Activated T-cell treated with anti-CD3 and anti-CD28 coated beads for 48 hours (primary cell): ENCODE measurements at regions not wholly inside any gene's neighbourhood (a gene's known extent, or its start where the extent isn't known, plus 50 kb on each side); places are given as distances from the start of the nearest gene placed in this dataset.

Source experiments
- DNase-seq: peaks from one replicate; pipeline ENCODE4 v3.0.0-alpha.2; 2020; ENCODE audit warnings: low read depth

DNA sequence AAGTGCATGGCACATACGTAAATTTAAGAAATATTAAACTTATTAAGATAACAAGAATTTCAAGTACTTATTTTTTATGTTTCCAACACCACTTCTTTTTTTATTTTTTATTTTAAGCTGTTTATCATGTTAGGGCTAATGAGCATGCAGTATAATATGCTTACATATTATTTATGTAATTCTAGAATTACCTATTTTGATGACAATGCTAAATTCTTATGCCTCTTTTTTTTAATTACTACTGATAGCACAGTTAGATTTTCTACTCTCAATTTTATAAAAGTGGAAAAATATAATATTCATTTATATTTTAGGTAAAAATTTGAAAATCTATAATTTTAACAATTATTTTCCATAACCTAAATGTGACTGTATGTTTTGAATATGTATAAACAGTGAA is 713.0 kb downstream of the MRPL39 start:
- DNase-seq: no peak

DNA sequence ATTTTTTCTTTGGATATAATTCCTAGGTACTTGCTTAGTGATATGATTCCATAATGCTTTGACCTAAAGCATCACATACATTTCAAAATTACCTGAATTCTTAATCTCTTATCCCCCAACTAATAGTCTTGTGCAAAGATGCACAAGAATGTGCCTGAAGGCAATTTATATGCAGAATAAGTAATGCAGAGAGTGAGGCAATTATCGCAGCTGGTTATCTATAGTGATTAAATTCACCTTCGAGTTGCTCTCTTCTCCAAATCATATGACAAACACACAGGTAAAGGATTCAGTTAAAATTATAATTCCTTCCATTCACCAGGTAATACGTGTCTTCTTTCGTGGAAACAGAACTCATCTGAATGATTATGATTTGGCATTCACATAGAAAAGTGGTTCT is 717.3 kb downstream of the MRPL39 start:
- no peak for DNase-seq

DNA sequence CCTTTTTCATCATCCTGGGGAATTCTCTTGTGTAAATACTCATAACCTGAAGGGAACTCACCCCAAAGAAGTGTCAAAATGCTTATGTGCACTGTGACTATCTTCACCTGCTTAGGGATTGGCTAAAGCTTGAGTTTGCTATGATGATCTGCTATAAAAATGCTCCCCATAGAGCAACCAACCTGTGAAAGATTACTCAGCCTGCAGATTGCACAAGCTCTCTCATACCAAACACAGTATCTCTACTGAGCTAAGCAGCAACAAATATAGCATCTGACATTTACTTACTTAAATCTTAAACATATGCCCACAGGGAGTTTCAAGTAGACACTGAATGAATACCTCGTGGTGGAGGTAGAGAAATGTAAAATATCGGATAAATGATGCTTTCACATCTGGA is 725.8 kb downstream of the MRPL39 start:
- DNase-seq: no peak

DNA sequence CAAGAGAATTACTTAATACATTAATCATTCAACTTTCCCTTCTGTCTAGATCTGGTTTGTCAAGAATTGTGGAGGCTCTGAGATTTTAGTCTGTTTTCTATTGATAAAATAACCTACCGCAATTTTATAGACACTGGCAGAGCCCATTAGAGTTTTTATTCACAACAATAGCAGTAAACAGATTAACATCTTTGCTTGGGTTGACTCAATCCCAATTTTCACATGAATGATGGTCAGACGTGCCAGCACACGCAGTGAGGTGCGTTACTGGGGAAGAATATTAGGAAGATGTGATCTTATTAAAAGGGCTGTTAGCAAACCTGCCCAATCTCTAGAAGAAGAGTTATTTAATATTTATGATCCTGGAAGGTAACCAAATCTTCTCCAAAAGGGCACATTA is 736.6 kb downstream of the MRPL39 start:
- no peak for DNase-seq

DNA sequence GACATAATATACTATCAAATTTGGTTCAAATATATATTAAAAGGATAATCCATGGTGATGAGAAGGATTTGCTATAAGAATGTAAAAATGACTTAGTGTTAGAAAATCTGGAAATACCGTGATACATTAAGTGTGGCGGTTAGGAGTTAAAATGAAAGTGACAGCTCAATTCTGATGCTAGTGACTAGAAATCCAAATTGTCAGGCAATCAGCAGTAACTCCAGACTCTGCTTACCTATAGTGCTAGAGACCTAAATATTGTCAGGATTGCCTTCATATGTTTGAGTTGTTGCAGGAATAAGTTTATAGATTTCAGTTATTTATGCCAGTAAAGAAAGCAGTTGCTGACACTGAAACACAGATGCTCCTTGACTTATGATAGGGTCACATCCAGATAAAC is 737.4 kb downstream of the MRPL39 start:
- no peak for DNase-seq

DNA sequence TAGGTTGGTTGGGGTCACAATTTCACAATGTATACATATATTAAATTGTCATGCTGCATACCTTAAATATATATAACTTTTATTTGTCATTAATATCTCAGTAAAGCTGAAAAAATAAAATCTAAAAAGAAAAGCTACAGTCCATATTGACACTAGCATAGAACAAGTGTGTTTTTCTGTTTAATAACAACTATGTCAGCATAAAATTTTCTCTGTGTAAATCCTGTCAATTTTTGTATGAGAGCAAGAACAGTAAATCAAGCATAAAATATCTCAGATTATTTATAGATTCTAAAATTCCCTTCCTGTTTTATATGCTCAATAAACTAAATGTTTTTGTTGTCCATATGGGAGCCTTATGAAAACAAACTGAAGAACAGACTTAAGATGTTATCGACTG is 739.2 kb downstream of the MRPL39 start:
- DNase-seq: no peak

DNA sequence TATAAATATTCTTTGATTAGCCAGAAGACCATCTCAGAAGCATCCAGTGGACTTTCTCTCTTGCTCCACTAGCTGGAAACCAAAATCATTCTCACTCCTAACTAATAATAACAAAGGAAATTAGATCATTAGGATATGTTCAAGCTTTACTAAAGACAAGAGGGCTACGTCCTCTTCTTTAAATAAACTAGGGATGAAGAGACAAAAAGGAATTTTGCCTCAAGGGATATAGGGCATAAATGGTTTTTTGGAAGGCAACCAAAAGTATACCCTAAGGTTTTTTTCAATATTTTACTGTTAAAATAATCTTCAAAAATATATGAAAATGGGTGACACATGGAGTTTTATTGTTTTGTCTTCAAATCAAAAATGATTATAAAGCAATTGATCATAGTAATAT is 745.8 kb downstream of the MRPL39 start:
- no peak for DNase-seq

DNA sequence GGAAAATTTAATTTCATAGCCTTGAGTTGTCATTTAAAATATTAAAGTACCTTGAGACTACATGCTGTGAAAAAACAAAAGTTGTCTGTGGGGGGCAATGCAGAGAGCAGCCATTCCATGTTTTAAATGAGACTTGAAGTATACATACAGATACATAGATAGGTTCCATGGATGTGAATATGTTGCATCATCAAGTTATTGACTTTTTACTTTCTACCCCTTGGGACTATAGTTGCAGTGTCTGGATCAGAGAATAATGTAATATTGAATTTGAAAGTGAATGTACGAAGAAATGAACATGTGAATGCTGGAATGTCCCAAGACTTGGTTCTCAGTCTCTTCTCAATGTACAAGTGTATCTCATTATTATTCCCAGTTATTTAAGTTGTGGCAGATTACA is 751.0 kb downstream of the MRPL39 start:
- DNase-seq: no peak

DNA sequence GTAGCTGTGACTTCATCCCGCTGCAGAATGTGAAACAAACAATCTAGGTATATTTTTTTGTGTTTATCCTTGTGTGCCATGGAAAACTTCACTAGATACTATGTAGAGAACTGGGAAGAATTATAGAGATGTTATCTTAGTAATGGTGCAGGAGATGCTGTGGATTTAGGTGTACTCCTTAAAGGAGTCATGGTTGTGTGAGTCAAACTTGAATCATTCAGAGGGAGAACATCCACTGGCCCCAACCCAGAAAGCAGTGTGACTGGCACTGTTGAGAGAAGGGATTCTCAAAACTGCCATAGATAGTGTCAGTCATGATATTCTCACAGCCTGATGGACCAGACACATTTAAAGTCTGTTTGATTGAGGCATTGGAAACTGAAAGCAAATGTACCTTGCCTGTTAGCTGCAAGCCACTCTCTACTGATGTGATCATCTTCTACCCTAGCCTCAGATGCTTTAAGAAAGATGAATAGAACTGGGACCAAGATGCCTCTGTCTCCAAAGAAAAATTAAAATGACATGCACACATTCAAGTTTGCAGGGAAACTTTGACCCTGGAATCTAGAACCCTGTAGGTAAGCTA is 754.6 kb downstream of the MRPL39 start:
- no peak for DNase-seq

DNA sequence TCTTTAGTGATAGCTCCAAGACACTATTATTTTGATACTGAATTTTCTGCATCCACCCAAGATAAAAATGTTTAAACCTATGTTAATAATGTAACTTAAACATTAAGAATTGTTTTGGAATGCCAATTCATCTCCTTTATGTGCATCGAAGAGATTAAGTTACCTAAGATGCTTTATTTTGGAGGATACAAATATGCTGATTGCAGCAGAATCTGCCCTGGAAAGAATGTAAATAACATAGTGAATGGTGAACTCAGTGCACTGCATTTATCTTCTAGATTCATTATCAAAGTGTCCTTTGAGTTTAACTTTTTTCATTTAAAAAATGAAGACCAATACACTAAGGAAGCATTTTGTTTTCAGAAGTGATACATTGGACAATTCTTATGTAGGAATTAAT is 757.2 kb downstream of the MRPL39 start:
- no peak for DNase-seq

DNA sequence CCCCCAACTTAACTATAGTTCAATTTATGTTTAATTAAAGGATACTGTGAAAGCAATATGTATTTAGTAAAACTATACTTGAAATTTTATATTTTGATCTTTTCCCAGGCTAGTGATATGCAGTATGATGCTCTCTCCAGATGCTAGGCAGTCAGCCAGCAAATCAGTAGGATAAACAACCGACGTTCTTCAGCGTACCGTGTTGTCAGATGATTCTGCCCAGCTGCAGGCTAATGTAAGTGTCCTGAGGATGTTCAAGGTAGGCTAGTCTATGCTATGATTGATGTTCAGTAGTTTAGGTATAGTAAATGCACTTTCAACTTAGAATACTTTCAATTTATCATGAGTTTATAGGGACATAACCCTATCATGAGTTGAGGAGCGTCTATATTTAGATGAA is 762.6 kb downstream of the MRPL39 start:
- no peak for DNase-seq

DNA sequence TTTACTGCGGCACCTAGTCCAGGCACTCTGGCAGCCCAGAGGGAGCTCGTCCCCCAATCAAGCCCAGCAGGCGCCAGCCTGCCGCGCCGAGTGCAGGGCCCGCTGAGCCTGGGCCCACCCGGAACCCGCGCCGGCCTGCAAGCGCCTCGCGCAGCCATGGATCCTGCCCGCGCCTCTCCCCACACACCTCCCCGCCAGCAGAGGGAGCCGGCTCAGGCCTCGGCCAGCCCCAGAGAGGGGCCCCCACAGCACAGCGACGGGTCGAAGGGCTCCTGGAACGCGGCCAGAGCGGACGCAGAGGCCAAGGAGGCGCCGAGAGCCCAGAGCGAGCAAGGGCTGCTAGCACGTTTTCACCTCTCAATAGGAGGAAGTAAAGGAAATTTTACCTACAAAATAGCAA is 767.0 kb downstream of the MRPL39 start:
- DNase-seq: no peak

DNA sequence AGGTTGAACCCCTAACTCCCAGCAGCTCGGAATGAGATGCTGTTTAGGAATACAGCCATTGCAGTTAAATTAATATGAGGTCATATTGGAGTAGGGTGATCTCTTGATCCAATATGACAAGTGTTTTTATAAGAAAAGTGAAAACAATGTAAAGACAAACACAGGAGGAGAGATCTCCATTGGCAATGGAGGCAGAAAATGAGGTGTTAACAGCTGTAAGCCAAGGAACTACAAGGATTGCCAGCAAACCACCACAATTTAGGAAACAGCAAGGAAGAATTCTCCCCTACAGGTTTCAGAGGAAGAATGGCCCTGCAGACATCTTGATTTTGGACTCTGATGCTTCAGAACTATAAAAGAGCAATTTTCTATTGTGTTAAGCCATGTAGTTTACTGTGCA is 774.3 kb downstream of the MRPL39 start:
- no peak for DNase-seq

DNA sequence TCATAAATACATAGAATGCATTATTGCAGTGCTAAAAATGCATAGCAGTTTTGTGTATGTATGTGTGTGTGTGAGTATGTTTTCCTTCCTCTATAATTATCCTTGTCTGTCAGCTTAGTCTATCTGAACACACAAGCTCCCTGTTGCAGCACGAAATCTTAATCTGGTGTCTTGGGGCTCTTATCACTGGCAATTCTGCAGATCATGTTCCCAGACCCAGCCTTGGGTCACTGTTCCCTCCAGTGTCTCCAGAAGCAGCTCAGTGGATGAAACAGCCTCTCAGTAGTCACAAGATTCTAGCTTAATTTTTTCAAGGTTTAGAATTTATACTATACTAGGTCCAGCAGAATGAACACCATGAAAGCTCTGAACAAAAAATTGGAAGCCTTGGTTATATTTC is 777.9 kb downstream of the MRPL39 start:
- DNase-seq: no peak

DNA sequence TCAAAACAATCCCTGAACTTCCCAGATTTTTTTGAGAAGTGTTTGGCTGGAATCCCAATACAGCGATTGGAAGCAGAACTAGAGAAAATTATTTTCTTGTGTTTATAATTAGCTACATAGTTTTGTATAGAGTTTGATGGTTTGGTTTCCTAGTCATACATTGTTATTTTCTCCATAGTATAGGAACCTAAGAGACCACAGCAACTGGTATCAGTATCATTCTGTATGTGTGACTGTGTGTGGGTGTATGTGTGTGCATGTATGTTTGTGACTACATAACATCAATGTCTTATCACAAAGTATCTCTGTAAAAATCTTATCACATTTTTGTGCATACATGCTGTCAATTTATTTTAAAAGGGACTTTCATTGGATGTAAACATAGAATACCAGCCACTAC is 780.5 kb downstream of the MRPL39 start:
- no peak for DNase-seq

DNA sequence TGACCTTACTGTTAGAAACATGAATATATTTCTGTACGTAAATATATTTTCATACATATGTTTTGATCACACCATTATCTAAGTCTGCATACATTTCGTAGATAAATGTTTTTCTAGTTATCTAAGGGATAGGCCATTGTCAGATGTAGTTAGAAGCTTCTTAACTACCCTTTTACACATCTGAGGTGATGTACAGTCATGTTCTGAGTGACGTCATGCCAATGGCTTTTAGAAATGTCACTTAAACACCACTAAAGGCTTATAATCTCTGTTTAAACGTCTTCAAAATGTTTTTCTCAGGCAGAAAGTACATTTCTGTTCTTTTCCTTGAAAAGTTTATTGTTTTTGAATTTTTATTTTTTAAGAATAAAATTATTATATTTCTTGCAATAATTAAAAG is 781.9 kb downstream of the MRPL39 start:
- DNase-seq: no peak

DNA sequence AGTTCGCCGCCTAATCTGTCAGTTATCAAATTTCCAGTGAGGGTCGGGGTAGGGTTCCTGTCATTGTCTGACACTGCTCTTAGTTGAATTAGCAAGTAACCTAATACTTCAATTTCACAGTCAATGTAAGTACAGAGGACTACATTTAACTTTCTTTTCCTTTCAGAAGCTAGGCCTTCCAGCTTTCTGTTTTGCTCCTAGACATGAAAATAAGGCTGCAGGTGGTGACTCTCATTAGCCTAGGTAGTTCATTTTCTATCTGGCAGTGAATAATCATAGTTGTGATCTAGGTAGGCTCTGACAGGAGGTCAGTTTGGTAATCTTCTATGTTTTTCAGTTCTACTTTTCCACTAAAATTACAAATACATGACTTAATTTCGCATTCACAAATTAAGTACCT is 783.1 kb downstream of the MRPL39 start:
- DNase-seq: no peak

DNA sequence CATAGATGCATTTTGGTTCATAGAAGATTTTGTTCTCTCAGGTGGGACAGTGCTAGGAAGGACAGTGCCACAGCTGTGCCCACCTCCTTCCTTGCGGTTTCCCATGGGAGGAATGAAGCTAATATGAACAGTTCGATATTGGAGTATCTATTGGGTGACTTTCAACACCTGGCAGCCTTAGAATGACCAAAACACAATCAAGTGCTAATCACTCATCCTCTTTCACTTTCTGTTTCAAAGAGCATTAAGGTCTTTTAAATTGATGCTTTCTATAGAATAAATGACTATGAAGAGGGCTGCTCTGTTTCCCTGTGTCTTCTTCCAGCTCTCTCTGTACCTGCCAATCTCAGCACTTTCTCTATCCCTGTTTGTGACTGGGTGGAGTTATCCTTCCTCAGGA is 784.0 kb downstream of the MRPL39 start:
- DNase-seq: no peak

DNA sequence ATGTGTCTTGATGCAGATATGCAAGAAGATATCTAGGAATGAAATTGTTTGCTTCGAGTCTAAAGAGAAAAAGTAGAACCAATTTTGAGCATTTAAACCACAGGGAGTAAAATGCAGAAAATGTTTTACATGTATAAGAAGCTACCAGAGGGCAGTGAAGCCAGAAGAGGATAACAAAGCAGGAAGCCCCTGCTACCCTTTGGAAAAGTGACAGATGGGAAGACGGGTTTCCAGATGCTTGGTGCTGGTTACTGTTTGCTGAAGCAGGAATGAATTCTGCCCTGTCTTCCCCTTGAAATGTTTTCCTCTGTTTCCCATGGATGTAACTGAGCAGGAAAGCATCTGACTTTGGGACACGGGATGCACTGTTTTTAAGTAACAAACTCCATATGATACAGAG is 822.2 kb downstream of the MRPL39 start:
- no peak for DNase-seq

DNA sequence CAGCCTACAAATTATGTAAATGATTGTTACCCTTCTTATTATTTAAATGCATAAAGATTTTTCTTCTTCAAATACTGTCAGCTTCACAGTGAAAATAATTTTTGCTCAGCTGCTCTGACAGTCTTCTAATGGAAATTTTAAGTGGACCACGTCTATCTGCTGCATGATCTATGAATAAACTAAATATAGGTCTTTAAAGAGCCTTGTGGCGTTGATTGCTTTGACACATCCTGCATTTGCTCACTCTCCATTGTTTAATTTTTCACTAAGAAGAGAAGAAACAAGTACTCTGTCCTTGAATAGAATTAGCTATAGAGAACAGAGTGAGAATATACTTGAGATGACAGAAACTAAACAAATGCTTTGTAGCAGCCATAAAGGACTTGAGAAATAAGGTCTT is 826.1 kb downstream of the MRPL39 start:
- DNase-seq: no peak

DNA sequence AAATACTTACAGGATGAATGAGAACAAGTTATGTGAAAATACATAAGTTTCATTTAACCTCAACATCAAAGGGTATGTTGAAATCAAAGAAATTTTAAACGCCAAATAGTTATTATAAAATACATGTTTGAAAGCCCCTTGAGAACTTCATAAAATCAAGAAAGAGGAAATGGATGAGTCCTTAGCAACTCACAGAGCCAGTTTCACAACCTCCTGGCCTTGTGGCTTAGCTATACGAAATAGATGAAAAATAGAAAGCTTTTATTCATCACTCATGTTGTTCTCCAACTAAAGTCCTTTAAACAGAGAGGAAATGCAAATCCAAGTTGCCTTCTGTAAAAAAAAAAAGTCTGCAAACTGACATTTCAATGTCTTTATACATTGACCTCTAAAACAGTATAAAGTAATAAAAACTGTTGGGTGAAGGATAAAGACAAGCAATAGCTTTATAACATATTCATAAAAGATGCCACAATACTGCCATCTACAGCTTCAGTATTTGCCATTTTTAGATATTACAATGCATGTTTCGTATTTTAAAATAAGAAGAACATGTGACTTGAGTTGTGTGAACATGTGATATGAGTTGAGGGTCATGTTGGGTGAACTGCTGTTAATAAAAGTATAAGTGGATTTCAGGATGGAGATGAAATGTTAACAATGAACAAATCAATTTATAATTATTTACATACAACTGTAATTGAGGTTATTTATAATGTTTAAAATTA is 847.8 kb downstream of the MRPL39 start:
- DNase-seq: no peak

DNA sequence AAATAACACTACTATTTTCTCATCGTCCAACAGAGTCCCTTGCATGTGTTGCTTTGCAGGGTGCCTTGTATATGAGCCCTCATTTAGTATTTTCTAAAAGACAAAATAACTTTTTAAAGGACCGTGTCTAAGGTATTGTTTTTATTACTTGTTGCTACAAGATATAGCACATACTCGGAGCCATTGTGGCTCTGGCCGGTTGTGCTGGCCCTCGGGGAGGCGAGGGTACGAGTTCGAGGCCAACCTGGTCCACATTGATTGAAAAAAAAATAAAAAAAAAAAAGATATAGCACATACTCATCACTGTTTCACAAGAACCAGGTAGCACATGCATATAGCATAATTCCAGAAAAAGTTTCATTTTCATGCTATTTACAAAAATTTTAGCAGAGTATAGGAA is 869.2 kb downstream of the MRPL39 start:
- DNase-seq: no peak

DNA sequence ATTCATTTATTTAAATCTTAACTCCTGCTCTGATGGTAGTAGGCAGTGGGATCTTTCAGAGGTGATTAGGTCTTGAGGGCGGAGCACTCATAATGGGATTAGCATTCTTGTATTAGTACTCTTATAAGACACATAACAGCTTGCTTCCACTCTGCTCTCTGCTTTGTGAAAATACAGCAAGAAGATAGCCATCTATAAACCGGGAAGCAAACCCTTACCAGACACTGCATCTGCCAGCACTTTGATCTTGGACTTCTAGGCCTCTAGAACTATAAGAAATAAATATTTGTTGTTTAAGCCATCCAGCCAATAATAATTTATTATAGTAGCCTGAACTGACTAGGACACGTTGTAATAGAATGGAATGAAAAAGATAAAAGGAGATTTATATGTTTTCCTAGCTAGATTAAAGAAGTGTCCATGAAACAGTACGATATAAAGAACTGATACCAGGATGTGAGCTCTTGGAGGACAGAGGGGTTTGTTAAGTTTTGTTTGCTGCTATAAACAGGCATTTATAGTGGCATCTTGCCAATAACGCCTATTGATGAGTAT is 869.9 kb downstream of the MRPL39 start:
- DNase-seq: no peak

DNA sequence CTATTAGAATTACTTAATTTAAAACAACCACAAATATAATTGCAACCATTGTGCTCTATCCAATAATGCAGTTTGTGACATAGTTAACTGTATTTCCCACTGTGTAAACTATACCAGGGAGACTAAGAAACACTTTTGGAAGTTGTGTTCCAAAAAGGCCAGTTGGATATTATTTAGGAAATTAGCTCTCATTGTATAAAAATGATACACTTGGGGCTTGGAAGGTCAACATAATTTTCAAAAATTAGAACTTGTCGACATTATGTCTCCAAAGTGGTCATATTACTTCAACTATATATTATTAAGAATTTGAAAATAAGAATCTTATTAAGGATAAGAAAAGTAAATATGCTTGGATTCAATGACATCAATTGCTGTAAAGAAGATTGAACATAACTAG is 876.6 kb downstream of the MRPL39 start:
- no peak for DNase-seq
